HG03520 (cell line): ENCODE measurements at regions not wholly inside any gene's neighbourhood (a gene's known extent, or its start where the extent isn't known, plus 50 kb on each side); places are given as distances from the start of the nearest gene placed in this dataset.

Experiments used
- ATAC-seq: cut with Tn5 transposase; IDR thresholded peaks from one replicate; pipeline ENCODE4 v1.9.1; 2021; ENCODE audit warnings: mild to moderate bottlenecking, moderate library complexity; ENCODE audit not compliant: unreplicated experiment

GRCh38 chr6:95489185-95489863 is 88.0 kb upstream of the MANEA start:
- no peak for ATAC-seq

DNA sequence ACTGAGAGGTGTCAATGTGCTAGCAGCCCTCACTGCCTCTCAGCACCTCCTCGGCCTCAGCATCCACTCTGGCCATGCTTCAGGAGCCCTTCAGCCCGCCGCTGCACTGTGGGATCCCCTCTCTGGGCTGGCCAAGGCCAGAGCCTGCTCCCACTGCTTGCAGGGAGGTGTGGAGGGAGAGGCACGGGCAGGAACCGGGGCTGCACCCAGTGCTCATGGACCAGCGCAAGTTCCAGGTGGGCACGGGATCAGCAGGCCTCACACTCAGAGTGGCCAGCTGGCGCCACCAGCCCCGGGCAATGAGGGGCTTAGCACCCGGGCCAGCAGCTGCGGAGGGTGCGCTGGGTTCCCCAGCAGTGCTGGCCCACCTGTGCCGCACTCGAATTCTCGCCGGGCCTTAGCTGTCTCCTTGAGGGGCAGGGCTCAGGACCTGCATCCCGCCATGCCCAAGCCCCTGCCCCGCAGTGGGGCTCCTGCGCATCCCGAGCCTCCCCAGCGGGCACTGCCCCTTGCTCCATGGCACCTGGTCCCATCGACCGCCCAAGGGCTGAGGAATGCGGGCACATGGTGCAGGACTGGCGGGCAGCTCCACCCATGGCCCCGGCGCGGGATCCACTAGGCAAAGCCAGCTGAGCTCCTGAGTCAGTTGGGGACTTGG is 80.4 kb upstream of the MANEA start:
- no peak for ATAC-seq

GRCh38 chr6:95501032-95501904 is 76.1 kb upstream of the MANEA start:
- no peak for ATAC-seq

- ATAC-seq, result no peak
Observed at GRCh38 chr6:95503568-95503967, 73.8 kb upstream of the MANEA start.

- ATAC-seq, result no peak
Observed at GRCh38 chr6:95511404-95511803, 65.9 kb upstream of the MANEA start.

DNA sequence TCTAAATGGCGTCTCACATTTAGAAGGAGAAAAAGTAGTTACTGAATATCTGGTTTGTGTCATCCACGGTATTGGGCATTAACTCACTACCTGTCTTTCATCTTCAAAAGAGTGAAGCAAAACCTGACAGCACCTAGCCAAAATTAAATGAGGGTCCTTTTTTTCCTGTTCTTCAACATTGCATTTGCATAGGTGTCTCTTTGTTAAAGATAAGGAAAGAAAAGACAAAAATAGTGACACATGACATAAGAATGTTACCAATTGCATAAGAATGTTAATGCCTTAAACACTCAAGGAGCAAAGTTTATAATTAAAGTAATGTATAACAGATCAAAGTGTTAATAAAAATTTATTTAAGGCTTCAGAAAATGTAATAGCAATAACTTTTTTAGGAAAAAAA is 61.4 kb upstream of the MANEA start:
- no peak for ATAC-seq

GRCh38 chr6:95517004-95517403 is 60.3 kb upstream of the MANEA start:
- ATAC-seq, result no peak

DNA sequence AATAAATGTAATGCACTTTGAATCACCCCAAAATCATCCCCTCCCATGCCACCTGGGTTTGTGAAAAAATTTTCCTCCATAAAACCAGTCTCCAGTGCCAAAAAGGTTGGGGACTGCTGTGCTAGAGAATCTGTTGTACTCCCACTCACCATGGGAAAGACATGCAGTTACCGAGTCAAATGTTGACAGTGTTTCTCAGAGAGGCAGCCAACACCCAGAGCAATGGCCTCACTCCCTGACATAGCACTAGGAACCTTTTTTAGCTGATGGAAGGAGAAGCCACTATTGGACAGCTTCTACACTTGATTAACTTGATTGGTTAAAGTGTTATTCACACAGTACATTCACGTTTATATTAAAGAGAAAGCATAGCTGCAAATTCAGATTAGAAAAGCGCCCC is 59.8 kb upstream of the MANEA start:
- ATAC-seq, result no peak

GRCh38 chr6:95518630-95519227 is 58.6 kb upstream of the MANEA start:
- ATAC-seq, result no peak

DNA sequence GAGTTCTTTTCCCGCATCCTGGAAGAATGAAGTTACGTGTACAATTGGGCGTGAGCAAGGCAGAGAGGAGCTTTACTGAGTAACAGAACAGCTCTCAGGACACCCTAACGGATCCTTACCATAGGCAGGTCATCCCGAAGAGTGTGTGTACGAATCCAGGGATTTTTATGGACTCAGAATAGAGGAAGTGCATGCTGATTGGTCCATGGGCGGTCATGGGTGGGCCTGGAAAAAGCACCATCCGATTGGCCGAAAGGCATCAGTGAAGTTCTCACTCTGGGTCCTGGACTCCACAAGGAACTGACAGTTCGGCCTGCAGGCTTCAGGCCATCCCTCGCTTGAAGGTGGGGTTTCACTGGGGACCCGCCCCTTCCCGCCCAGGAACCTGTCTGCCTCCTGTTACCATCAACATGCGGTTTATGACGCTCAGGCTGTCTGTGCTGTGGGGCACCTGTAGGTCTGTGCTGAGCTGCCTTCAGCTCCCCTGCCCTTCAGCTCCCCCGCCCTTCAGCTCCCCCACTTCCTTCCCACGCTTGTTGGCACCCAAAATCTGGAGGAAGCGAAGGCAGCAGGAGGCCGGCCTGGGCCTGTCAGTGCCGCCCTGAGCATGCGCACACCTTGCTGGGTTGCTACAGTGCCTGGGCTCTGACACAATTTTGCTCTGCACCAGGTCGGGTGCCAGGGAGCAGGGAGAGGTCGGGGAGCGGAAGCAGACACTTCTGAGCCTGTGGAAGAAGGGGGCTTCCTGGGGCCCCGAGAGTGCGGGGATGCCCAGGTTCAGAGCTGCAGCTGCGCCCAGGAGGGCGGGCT is 57.9 kb upstream of the MANEA start:
- no peak for ATAC-seq

DNA sequence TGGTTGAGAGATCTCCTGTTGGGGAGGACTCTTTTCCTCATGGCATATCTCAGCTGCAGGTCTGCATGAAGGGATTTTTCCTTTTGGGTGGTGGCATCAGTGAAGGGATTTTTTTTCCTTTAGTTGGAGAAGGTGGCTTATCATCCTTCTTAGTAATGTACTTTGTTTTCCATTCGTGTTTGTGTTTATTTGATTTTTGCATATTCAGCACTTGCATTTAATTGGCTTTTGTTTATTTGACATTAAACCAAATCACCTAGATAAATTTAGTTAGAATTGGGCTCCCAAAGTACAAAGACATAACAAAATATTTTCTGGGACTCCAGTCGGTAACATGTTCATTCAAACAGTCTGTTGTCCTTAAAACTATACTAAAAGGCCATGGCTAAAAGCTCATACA is 56.2 kb upstream of the MANEA start:
- ATAC-seq, result no peak
